SK-N-SH treated with all-trans-retinoic acid at 6 μM for 48 hours (cell line): ENCODE measurements at regions not wholly inside any gene's neighbourhood (a gene's known extent, or its start where the extent isn't known, plus 50 kb on each side); places are given as distances from the start of the nearest gene placed in this dataset.

Experiments used
- ATAC-seq: fragments of 200-7000 bp; cut with Tn5 transposase; 3 replicates; pipeline ENCODE4 v1.9.1; 2020; ENCODE audit warnings: mild to moderate bottlenecking, moderate library complexity
- ARNTL ChIP-seq: fragments of 450-650 bp; formaldehyde crosslinking; IDR thresholded peaks from 2 replicates; pipeline ENCODE4 v1.5.0; 2020; ENCODE audit warnings: low read depth, mild to moderate bottlenecking, moderate library complexity, borderline replicate concordance
- BACH2 ChIP-seq: fragments of 250-450 bp; sonication (Bioruptor Pico); IDR thresholded peaks from 2 replicates; pipeline ENCODE4 v1.9.0; 2021; ENCODE audit warnings: mild to moderate bottlenecking, borderline replicate concordance
- CREB5 ChIP-seq: fragments of 250-450 bp; sonication (Bioruptor Pico); IDR thresholded peaks from 2 replicates; pipeline ENCODE4 v1.5.1; 2020; ENCODE audit warnings: low read depth, mild to moderate bottlenecking, moderate library complexity
- CSDC2 ChIP-seq: fragments of 250-450 bp; sonication (Bioruptor Pico); IDR thresholded peaks from 2 replicates; pipeline ENCODE4 v1.5.0; 2020; ENCODE audit warnings: mild to moderate bottlenecking, moderate library complexity
- ESRRG ChIP-seq: fragments of 250-450 bp; sonication (Bioruptor Pico); IDR thresholded peaks from 2 replicates; pipeline ENCODE4 v1.6.1; 2021; ENCODE audit warnings: mild to moderate bottlenecking
- GLIS3 ChIP-seq: fragments of 250-450 bp; sonication (Bioruptor Pico); IDR thresholded peaks from 2 replicates; pipeline ENCODE4 v1.5.0; 2020; ENCODE audit warnings: mild to moderate bottlenecking, moderate library complexity
- OSR1 ChIP-seq: fragments of 250-450 bp; sonication (Bioruptor Pico); IDR thresholded peaks from 2 replicates; pipeline ENCODE4 v1.8.0; 2022; ENCODE audit warnings: moderate library complexity, mild to moderate bottlenecking, inconsistent platforms
- PATZ1 ChIP-seq: fragments of 250-450 bp; sonication (Bioruptor Pico); IDR thresholded peaks from 2 replicates; pipeline ENCODE4 v1.8.0; 2020; ENCODE audit warnings: mild to moderate bottlenecking, moderate library complexity, borderline replicate concordance
- PPARA ChIP-seq: fragments of 250-450 bp; sonication (Bioruptor Pico); IDR thresholded peaks from 2 replicates; pipeline ENCODE4 v1.5.0; 2020; ENCODE audit warnings: mild to moderate bottlenecking, borderline replicate concordance
- RARB ChIP-seq: fragments of 250-450 bp; sonication (Bioruptor Pico); IDR thresholded peaks from 2 replicates; pipeline ENCODE4 v1.8.0; 2021; ENCODE audit warnings: mild to moderate bottlenecking, moderate library complexity
- SNAI2 ChIP-seq: fragments of 250-450 bp; sonication (Bioruptor Pico); IDR thresholded peaks from 2 replicates; pipeline ENCODE4 v1.5.0; 2020; ENCODE audit warnings: mild to moderate bottlenecking, moderate library complexity
- TCF4 ChIP-seq: fragments of 250-450 bp; sonication (Bioruptor Pico); IDR thresholded peaks from 2 replicates; pipeline ENCODE4 v1.8.0; 2021; ENCODE audit warnings: mild to moderate bottlenecking, moderate library complexity, borderline replicate concordance
- TOX ChIP-seq: fragments of 250-450 bp; sonication (Bioruptor Pico); IDR thresholded peaks from 2 replicates; pipeline ENCODE4 v1.8.0; 2021; ENCODE audit warnings: mild to moderate bottlenecking, moderate library complexity, borderline replicate concordance
- ZC3H10 ChIP-seq: fragments of 250-450 bp; sonication (Bioruptor Pico); IDR thresholded peaks from 2 replicates; pipeline ENCODE4 v1.5.1; 2021; ENCODE audit warnings: mild to moderate bottlenecking, moderate library complexity
- ZFP3 ChIP-seq: fragments of 250-450 bp; sonication (Bioruptor Pico); IDR thresholded peaks from 2 replicates; pipeline ENCODE4 v1.5.0; 2020; ENCODE audit warnings: mild to moderate bottlenecking, moderate library complexity
- ZFP30 ChIP-seq: fragments of 450-650 bp; formaldehyde crosslinking; IDR thresholded peaks from 2 replicates; pipeline ENCODE4 v1.5.0; 2022; ENCODE audit warnings: mild to moderate bottlenecking, moderate library complexity
- ZNF565 ChIP-seq: fragments of 450-650 bp; formaldehyde crosslinking; conservative IDR thresholded peaks from 2 replicates; pipeline ENCODE4 v1.5.0; 2020; ENCODE audit warnings: low read depth, mild to moderate bottlenecking, moderate library complexity
- ZNF70 ChIP-seq: fragments of 450-650 bp; formaldehyde crosslinking; IDR thresholded peaks from 2 replicates; pipeline ENCODE4 v1.5.0; 2020; ENCODE audit warnings: mild to moderate bottlenecking, moderate library complexity
- ZNF8 ChIP-seq: fragments of 450-650 bp; formaldehyde crosslinking; IDR thresholded peaks from 2 replicates; pipeline ENCODE4 v1.5.0; 2020; ENCODE audit warnings: mild to moderate bottlenecking, moderate library complexity
- TF ChIP-seq, protein P1 (sequence below): fragments of 250-450 bp; sonication (Bioruptor Pico); IDR thresholded peaks from 2 replicates; pipeline ENCODE4 v1.5.0; 2020; ENCODE audit warnings: mild to moderate bottlenecking, moderate library complexity
- TF ChIP-seq, protein P2 (sequence below): fragments of 250-450 bp; sonication (Bioruptor Pico); IDR thresholded peaks from 2 replicates; pipeline ENCODE4 v1.8.0; 2021; ENCODE audit warnings: low read depth, mild to moderate bottlenecking, moderate library complexity, borderline replicate concordance
- TF ChIP-seq, protein P3 (sequence below): fragments of 250-450 bp; sonication (Bioruptor Pico); IDR thresholded peaks from 2 replicates; pipeline ENCODE4 v1.5.1; 2021; ENCODE audit warnings: mild to moderate bottlenecking, moderate library complexity

GRCh38 chr21:41651406-41651805, 115.4 kb downstream of the RIPK4 start:
- ATAC-seq: no peak
- TF ChIP-seq SNAI2 (no peak), ZFP3 (CRISPR knock-in tag) (no peak), ZC3H10 (CRISPR knock-in tag) (no peak), ESRRG (CRISPR knock-in tag) (no peak), TOX (CRISPR knock-in tag) (no peak), TCF4 (no peak), CREB5 (CRISPR knock-in tag) (no peak), PATZ1 (no peak), OSR1 (no peak), BACH2 (no peak), ZFP30 (CRISPR knock-in tag) (no peak), ARNTL (CRISPR knock-in tag) (no peak), ZNF8 (CRISPR knock-in tag) (no peak), CSDC2 (no peak)
- TF ChIP-seq, protein P1, sequence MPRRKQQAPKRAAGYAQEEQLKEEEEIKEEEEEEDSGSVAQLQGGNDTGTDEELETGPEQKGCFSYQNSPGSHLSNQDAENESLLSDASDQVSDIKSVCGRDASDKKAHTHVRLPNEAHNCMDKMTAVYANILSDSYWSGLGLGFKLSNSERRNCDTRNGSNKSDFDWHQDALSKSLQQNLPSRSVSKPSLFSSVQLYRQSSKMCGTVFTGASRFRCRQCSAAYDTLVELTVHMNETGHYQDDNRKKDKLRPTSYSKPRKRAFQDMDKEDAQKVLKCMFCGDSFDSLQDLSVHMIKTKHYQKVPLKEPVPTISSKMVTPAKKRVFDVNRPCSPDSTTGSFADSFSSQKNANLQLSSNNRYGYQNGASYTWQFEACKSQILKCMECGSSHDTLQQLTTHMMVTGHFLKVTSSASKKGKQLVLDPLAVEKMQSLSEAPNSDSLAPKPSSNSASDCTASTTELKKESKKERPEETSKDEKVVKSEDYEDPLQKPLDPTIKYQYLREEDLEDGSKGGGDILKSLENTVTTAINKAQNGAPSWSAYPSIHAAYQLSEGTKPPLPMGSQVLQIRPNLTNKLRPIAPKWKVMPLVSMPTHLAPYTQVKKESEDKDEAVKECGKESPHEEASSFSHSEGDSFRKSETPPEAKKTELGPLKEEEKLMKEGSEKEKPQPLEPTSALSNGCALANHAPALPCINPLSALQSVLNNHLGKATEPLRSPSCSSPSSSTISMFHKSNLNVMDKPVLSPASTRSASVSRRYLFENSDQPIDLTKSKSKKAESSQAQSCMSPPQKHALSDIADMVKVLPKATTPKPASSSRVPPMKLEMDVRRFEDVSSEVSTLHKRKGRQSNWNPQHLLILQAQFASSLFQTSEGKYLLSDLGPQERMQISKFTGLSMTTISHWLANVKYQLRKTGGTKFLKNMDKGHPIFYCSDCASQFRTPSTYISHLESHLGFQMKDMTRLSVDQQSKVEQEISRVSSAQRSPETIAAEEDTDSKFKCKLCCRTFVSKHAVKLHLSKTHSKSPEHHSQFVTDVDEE (CRISPR knock-in tag): no peak
- TF ChIP-seq, protein P2, sequence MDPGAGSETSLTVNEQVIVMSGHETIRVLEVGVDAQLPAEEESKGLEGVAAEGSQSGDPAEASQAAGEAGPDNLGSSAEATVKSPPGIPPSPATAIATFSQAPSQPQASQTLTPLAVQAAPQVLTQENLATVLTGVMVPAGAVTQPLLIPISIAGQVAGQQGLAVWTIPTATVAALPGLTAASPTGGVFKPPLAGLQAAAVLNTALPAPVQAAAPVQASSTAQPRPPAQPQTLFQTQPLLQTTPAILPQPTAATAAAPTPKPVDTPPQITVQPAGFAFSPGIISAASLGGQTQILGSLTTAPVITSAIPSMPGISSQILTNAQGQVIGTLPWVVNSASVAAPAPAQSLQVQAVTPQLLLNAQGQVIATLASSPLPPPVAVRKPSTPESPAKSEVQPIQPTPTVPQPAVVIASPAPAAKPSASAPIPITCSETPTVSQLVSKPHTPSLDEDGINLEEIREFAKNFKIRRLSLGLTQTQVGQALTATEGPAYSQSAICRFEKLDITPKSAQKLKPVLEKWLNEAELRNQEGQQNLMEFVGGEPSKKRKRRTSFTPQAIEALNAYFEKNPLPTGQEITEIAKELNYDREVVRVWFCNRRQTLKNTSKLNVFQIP: no peak

DNA sequence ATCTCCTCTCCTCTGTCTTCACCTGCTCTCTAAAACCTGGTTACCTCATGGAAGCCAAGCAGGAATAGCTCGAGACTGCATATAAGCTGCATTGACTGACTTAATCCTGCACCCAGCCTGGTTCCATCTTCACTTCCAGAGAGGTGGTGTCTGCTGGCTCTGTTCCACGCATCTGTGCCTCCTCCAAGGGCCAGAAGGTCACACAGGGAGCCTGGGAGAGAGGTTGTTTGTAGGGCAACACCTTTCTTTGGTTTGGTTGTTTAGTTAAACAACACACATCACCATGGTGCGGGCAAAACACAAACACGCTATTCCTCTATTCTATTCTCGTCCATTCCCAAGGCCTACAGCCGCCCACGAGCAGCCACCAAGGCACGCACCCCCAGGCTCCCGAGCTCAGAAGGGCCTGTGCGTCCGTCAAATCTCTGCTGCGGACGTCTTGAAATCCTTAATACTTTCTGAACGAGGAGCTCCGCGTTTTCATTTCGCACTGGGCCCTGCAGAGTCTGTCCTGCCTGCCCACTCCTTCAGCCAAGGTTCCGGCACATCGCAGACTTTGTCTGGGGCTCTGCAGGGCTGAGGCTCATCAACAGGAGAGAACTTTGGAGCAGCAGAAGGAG, 116.2 kb downstream of the RIPK4 start:
- TF ChIP-seq ZNF70 (CRISPR knock-in tag) (no peak), ZNF565 (CRISPR knock-in tag) (no peak), CREB5 (CRISPR knock-in tag) (no peak), ESRRG (CRISPR knock-in tag) (no peak), ZFP30 (CRISPR knock-in tag) (no peak), TCF4 (no peak), PPARA (no peak), TOX (CRISPR knock-in tag) (no peak), RARB (CRISPR knock-in tag) (no peak), GLIS3 (CRISPR knock-in tag) (no peak)
- TF ChIP-seq, protein P3, sequence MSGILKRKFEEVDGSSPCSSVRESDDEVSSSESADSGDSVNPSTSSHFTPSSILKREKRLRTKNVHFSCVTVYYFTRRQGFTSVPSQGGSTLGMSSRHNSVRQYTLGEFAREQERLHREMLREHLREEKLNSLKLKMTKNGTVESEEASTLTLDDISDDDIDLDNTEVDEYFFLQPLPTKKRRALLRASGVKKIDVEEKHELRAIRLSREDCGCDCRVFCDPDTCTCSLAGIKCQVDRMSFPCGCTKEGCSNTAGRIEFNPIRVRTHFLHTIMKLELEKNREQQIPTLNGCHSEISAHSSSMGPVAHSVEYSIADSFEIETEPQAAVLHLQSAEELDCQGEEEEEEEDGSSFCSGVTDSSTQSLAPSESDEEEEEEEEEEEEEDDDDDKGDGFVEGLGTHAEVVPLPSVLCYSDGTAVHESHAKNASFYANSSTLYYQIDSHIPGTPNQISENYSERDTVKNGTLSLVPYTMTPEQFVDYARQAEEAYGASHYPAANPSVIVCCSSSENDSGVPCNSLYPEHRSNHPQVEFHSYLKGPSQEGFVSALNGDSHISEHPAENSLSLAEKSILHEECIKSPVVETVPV (CRISPR knock-in tag): no peak
- TF ChIP-seq, protein P2: no peak
- TF ChIP-seq, all 23 proteins: peak for 0
- no peak for ATAC-seq
